Aorta (tissue), 5 donors: ENCODE measurements at regions not wholly inside any gene's neighbourhood (a gene's known extent, or its start where the extent isn't known, plus 50 kb on each side); places are given as distances from the start of the nearest gene placed in this dataset.

Experiments
- ATAC-seq: fragments of 200-7000 bp; cut with Tn5 transposase; one replicate; pipeline ENCODE4 v1.9.1; 2022; ENCODE audit warnings: moderate library complexity; ENCODE audit not compliant: low FRiP score
- DNase-seq, 2 donors: peaks; one replicate each; pipeline ENCODE4 v3.0.0-alpha.2; 2020
- H3K27ac ChIP-seq, 2 donors: one replicate each; pipeline ENCODE4 v1.5.1; 2013; ENCODE audit warnings: low read length in 2 of 2, mild to moderate bottlenecking in 2 of 2, moderate library complexity in 2 of 2, control low read depth in 1 of 2, inconsistent platforms in 1 of 2, low read depth in 1 of 2
- H3K27me3 ChIP-seq, 2 donors: one replicate each; pipeline ENCODE4 v1.6.1; 2013; ENCODE audit warnings: control low read depth in 1 of 2, low read length in 1 of 2, mild to moderate bottlenecking in 1 of 2, moderate library complexity in 1 of 2; ENCODE audit not compliant: insufficient read depth in 2 of 2, control insufficient read depth in 1 of 2
- H3K36me3 ChIP-seq, 2 donors: one replicate each; pipeline ENCODE4 v1.6.1; 2013; ENCODE audit warnings: control low read depth in 1 of 2, low read length in 1 of 2, mild to moderate bottlenecking in 1 of 2; ENCODE audit not compliant: insufficient read depth in 2 of 2, control insufficient read depth in 1 of 2
- H3K4me1 ChIP-seq, 2 donors: one replicate each; pipeline ENCODE4 v1.6.1; 2013; ENCODE audit warnings: low read length in 2 of 2, control low read depth in 1 of 2, mild to moderate bottlenecking in 1 of 2, moderate library complexity in 1 of 2; ENCODE audit not compliant: insufficient read depth in 2 of 2, control insufficient read depth in 1 of 2
- H3K4me3 ChIP-seq, 2 donors: one replicate each; pipeline ENCODE4 v1.5.1; 2013; ENCODE audit warnings: low read length in 2 of 2, control low read depth in 1 of 2, mild to moderate bottlenecking in 1 of 2
- H3K9me3 ChIP-seq: one replicate; pipeline ENCODE4 v1.6.1; 2013; ENCODE audit warnings: mild to moderate bottlenecking, low read length; ENCODE audit not compliant: control insufficient read depth
- WGBS, 2 donors: extraction: QIAGEN DNeasy Blood & Tissue Kit; methylation state at CpG; one replicate each; pipeline ENCODE4 v1.1.7; 2013; 5-methylcytosine and 5-hydroxymethylcytosine counted together
- intact Hi-C, 2 donors: fragments of 100-400 bp; cut with DNase I; formaldehyde crosslinking; loops; one replicate each; pipeline versions ENCODE4 v1.14.2 to v1.15.0; 2022
- donor health status: healthy with polysubstance abuse.
- donor health status: Bipolar disorder and iron deficiency.
- donor health status: DM: no; HTN: no; CAD: no.
- donor health status: DM: no; HTN: no; CAD: no.
- donor health status: DM: yes; HTN: yes; CAD: no.

DNA sequence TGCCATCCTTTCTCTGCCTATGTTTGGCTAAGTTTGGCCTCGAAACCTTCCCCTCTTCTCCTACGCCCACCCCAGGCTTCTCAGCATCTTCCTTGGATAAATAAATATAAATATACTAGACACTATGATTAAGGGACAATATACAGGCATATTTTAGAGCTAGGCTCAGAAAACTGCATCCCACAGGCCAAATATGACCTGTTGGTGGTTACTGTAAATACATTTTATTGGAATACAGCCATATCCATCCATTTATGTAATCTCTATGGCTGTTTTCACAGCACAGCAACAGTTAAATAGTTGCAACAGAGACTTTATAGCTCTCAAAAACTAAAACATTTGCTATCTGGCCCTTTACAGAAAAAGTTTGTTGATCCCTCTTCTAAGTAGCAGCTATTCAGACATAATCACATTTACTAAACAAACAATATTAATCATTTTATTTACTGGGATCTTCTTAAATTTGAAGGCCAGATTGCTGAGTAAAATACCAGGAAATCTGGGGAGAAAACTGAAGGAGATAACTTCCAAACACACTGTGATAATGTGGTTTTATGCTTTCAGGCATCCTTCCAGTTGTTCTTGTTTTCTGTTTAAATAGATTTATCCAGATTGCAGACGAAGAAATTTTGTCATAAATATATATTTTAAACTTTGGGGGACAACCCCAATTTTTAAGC, 269.7 kb upstream of the THRB start:
- intact Hi-C loops: no loop called here
- no peaks in the 10 kb centered on the region for H3K4me1 ChIP-seq
- no peaks in the 10 kb centered on the region for H3K9me3 ChIP-seq
- H3K36me3 ChIP-seq: no peaks in the 10 kb centered on the region
- no peak overlapping the region for H3K27ac ChIP-seq
- no peak overlapping the region for H3K4me3 ChIP-seq
- H3K27me3 ChIP-seq: no peaks in the 10 kb centered on the region
- ATAC-seq (no peak), DNase-seq (no peak)
- 72 to 85% methylated on average over 3 of the region's 3 CpGs for WGBS, 2 donors

DNA sequence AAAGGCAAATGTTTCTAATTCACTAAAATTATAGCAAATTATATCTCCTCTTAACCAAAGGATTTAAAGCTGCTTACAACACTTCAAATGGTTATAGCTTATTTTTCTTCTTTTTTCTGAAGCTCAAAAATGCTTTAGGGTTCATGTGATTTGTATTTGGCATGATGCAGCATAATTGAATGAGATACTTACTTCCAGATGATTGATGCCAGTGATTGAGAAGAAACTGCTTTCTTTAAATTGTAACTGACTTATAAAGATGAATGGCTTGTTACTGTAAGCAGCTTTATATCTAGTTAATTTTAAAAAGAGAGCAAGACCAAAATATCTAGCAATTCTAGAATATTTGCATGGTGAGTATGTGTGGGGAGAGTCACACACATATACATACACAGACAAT, 270.7 kb upstream of the THRB start:
- no peaks in the 10 kb centered on the region for H3K9me3 ChIP-seq
- H3K36me3 ChIP-seq: no peaks in the 10 kb centered on the region
- no peaks in the 10 kb centered on the region for H3K4me1 ChIP-seq
- H3K27me3 ChIP-seq: no peaks in the 10 kb centered on the region
- DNase-seq: no peak
- H3K27ac ChIP-seq: no peak overlapping the region
- intact Hi-C loops: no loop called here
- H3K4me3 ChIP-seq: no peak overlapping the region
- no peak for ATAC-seq

DNA sequence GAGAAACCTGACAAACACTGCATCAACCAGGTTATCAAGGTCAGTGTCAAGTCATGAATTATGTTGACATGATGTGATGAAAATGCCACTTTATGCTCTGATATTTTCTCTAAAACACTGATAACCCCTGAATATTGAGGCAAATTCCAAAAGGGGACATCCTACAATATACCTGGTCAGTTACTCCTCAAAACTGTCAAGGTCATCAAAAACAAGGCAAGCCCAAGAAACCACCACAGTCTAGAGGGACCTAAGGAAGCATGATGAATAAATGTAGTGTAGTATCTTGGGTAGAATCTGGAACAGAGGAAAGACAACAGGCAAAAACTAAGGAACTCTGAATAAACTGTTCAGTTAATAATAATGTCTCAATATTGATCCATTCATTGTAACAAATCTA, 275.3 kb upstream of the THRB start:
- intact Hi-C loops: no loop called here
- Histone ChIP-seq H3K4me1 (no peaks in the 10 kb centered on the region), H3K9me3 (no peaks in the 10 kb centered on the region), H3K27me3 (no peaks in the 10 kb centered on the region), H3K36me3 (no peaks in the 10 kb centered on the region), H3K4me3 (no peak overlapping the region), H3K27ac (no peak overlapping the region)
- no peak for DNase-seq
- no peak for ATAC-seq

DNA sequence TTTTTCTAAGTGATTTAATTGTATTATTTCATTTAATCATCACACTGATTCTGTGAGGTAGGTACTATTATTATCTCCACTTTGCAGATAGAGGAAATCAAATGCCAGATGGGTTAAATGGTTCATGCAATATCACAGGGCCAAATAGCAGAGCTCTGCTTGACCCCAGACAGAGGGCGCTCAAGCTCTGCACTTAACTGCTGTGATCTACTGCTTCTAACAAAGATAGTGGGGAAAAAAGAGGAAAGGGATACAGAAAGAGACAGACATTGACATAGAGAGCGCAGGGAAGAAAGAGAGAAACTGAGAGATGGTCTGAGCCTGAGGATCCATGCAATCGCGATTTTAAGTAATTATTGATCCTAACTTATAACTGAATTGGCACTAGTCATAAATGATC, 279.1 kb upstream of the THRB start:
- no peaks in the 10 kb centered on the region for H3K27me3 ChIP-seq
- DNase-seq (peak; percentile 53 to 79), ATAC-seq (peak; percentile 72)
- intact Hi-C loops: loop anchor here in 1 of 2 donors (2.0 kb wide), 1 partner anchor 821 kb away; no protein-coding TSS in a partner anchor
- WGBS, 2 donors: 13% methylated on average over 4 of the region's 4 CpGs
- H3K9me3 ChIP-seq: no peaks in the 10 kb centered on the region
- H3K4me3 ChIP-seq: no peak overlapping the region
- no peaks in the 10 kb centered on the region for H3K4me1 ChIP-seq
- no peak overlapping the region for H3K27ac ChIP-seq
- H3K36me3 ChIP-seq: no peaks in the 10 kb centered on the region

DNA sequence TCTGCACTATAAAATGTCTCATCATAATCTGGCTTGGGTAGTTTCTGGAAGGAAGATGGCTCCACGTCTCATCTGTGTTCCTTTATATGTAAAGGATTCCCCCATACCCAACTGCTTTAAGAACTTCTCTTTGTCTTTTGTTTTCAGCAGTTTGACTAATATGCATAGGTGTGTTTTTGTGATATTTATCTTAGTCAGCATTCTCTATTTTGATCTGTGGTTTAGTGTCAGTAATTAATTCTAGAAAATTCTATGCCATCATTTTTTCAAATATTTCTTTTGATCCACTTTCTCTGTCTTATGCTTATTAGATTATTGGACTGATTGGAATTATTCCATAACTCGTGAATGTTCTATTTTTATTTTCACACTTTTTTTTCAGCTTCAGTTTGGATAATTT, 286.3 kb upstream of the THRB start:
- WGBS, 2 donors: 78 to 88% methylated on average over 2 of the region's 2 CpGs
- no peaks in the 10 kb centered on the region for H3K27me3 ChIP-seq
- DNase-seq: no peak
- no peak for ATAC-seq
- no peaks in the 10 kb centered on the region for H3K4me1 ChIP-seq
- H3K9me3 ChIP-seq: peaks cover 4% of the 10 kb centered on the region
- no peaks in the 10 kb centered on the region for H3K36me3 ChIP-seq
- intact Hi-C loops: no loop called here
- H3K4me3 ChIP-seq: no peak overlapping the region
- H3K27ac ChIP-seq: no peak overlapping the region

DNA sequence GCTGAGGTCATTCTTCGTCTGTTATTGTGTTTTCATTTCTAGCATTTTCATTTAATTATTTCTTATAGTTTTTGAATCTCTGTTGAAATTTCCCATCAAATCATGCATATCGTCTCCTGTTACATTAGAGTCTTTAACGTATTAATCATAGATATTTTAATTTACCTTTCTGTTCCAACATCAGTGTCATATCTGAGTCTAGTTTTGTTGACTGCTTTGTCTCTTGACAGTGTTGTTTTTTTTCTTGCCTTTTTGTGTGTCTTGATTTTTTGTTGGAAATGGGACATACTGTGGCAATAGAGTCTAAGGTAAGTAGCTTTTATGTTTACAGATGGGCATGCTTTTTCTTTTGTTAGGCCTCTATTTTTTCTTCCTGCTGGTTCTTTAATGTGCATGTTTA, 286.8 kb upstream of the THRB start:
- no peaks in the 10 kb centered on the region for H3K27me3 ChIP-seq
- intact Hi-C loops: no loop called here
- no peak for ATAC-seq
- DNase-seq: no peak
- WGBS, 2 donors: 95 to 96% methylated on average over 3 of the region's 3 CpGs
- H3K4me3 ChIP-seq: no peak overlapping the region
- H3K4me1 ChIP-seq: no peaks in the 10 kb centered on the region
- no peaks in the 10 kb centered on the region for H3K36me3 ChIP-seq
- H3K27ac ChIP-seq: no peak overlapping the region
- H3K9me3 ChIP-seq: peaks cover 4% of the 10 kb centered on the region

DNA sequence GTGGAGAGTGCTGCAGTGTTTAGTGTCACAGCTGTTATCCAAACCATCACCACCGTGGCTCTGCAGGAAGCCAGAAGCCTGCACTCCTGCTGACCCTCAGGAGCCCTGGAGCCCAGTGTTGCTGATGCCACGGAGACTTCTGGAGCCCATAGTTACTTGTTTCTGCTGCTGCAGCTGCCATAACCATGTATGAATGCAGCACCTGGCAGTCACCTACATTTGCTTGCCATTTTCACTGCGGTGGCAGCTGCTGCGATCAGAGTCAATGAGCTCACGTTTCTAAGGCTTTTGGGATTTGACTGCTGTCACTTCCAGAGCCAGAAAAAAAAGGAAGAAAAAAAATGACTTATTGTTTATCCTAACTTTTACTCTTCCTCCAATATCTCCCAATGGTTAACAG, 299.2 kb upstream of the THRB start:
- Histone ChIP-seq H3K4me3 (no peak overlapping the region), H3K9me3 (no peaks in the 10 kb centered on the region), H3K36me3 (no peaks in the 10 kb centered on the region), H3K4me1 (no peaks in the 10 kb centered on the region), H3K27me3 (no peaks in the 10 kb centered on the region), H3K27ac (no peak overlapping the region)
- intact Hi-C loops: no loop called here
- 57 to 58% methylated on average over 5 of the region's 5 CpGs for WGBS, 2 donors
- ATAC-seq (no peak), DNase-seq (no peak)

DNA sequence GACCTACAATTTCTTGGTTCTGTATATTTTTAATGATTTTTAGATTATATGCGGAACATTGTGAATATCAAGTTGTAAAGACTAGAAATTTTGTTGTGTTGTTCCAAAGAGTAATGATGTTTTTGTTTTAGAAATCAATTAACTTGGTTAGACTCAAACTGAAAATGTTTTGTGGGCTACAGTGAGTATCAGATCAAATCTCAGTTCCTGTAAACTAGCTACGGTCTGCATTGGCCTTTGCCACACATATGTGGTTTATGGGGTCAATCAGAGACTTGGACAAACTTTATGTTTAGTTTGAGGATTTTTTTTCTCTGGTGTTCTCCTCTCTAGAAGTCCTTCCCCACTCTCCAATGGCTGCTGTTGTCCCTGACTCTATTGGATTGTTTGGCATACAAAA, 308.0 kb upstream of the THRB start:
- H3K4me1 ChIP-seq: no peaks in the 10 kb centered on the region
- 90 to 95% methylated on average over 2 of the region's 2 CpGs for WGBS, 2 donors
- no peaks in the 10 kb centered on the region for H3K9me3 ChIP-seq
- H3K27ac ChIP-seq: no peak overlapping the region
- H3K36me3 ChIP-seq: no peaks in the 10 kb centered on the region
- intact Hi-C loops: no loop called here
- ATAC-seq: no peak
- H3K27me3 ChIP-seq: no peaks in the 10 kb centered on the region
- no peak overlapping the region for H3K4me3 ChIP-seq
- DNase-seq: no peak

DNA sequence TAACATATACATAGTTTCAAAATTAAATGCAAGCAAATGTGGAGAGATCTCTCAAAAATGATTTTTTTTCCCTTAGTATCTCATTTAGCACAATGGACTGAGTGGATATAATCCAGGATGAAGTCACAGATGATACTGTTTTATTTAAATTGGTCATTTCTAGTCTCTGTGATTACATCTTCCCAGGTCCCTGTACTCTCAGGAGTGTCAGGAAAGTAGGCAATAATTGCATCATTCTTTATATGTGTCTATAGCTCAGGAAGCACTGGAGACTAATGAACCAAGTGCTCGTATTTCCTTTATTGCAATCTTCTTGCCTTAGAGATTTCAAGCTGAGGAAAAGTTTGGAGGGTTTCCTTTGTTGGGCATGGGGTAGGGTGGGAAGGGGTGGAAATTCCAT, 309.4 kb upstream of the THRB start:
- intact Hi-C loops: no loop called here
- WGBS, 2 donors: 94 to 100% methylated on average over 1 of the region's 1 CpG
- Histone ChIP-seq H3K27me3 (no peaks in the 10 kb centered on the region), H3K4me1 (no peaks in the 10 kb centered on the region), H3K36me3 (no peaks in the 10 kb centered on the region), H3K27ac (no peak overlapping the region), H3K4me3 (no peak overlapping the region), H3K9me3 (peaks cover 2% of the 10 kb centered on the region)
- no peak for ATAC-seq
- DNase-seq: no peak
